NCI-H1105 treated with DMSO at 0.1 percent for 48 hours (cell line): ENCODE measurements at regions not wholly inside any gene's neighbourhood (a gene's known extent, or its start where the extent isn't known, plus 50 kb on each side); places are given as distances from the start of the nearest gene placed in this dataset.

ENCODE experiments used
- DNase-seq: peaks from one replicate; lab custom pipeline; 2025; lab: John Stamatoyannopoulos, UW

- DNase-seq = no peak
Measured at GRCh38 chr22:34992672-34993071, 73.3 kb upstream of the ISX start.

GRCh38 chr22:34993548-34993947 is 72.4 kb upstream of the ISX start:
- DNase-seq = no peak

GRCh38 chr22:34997633-34998299 is 68.2 kb upstream of the ISX start:
- no peak for DNase-seq

DNA sequence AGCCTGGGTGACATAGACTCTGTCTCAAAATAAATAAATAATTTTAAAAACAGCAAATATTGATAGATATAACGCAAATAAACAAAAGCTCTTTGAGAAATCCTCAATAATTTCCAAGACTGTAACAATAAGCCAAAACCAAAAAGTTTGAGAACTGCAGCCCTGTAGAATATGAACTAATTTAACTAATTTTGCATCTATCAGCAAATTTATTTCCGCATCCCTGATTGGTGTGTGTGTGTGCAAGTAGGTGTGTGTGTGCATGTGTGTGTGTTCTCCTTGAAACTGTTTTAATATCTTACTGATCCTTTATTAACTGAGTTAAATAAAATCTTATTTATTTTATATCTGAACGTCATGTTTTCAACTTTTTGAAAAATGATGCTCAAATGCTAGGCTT is 67.0 kb upstream of the ISX start:
- DNase-seq = no peak

GRCh38 chr22:35008213-35008612 is 57.7 kb upstream of the ISX start:
- DNase-seq = no peak

- no peak for DNase-seq
Measured at GRCh38 chr22:35010543-35010942, 55.4 kb upstream of the ISX start.

DNA sequence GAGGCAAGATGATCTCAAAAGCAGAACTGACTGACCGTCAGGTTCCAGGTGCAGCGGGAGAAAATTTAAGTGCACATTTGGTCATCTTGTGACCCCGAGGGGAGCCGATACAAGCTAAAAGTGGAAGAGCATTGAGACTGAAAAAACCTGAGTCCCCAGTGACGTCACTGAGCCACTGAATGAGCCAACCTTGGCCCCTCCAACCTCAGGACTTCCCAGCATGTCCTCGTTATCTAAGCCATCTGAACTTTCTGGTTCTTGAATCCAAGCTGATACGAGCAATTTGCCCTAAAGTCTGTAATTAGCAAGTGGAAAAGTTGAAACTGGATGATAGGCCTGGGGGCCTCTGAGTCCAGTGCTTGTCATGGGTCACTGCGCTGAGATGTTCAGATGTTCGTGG is 51.1 kb upstream of the ISX start:
- no peak for DNase-seq
